Nephron progenitor cell (in vitro differentiated cells): ENCODE measurements at regions not wholly inside any gene's neighbourhood (a gene's known extent, or its start where the extent isn't known, plus 50 kb on each side); places are given as distances from the start of the nearest gene placed in this dataset.

Experiments
- DNase-seq: peaks from one replicate; pipeline ENCODE4 v3.0.0; 2021
- H3K27ac Mint-ChIP-seq: 2 replicates; pipeline ENCODE4 v1.8.0; 2021; ENCODE audit warnings: mild to moderate bottlenecking, moderate library complexity, mixed read lengths
- H3K27me3 Mint-ChIP-seq: 2 replicates; pipeline ENCODE4 v1.8.0; 2021; ENCODE audit warnings: mild to moderate bottlenecking, low read depth, mixed read lengths; ENCODE audit not compliant: poor library complexity
- H3K36me3 Mint-ChIP-seq: 2 replicates; pipeline ENCODE4 v1.8.0; 2021; ENCODE audit warnings: low read depth, mixed read lengths
- H3K4me1 Mint-ChIP-seq: 2 replicates; pipeline ENCODE4 v1.8.0; 2021; ENCODE audit warnings: mixed read lengths
- H3K4me3 Mint-ChIP-seq: 2 replicates; pipeline ENCODE4 v1.8.0; 2021; ENCODE audit warnings: mild to moderate bottlenecking, moderate library complexity, mixed read lengths
- H3K9me3 Mint-ChIP-seq: 2 replicates; pipeline ENCODE4 v1.8.0; 2021; ENCODE audit warnings: mild to moderate bottlenecking, moderate library complexity, mixed read lengths
- TF ChIP-seq, protein P1 (sequence below): fragments of 200-600 bp; sonication (generic); IDR thresholded peaks from 2 replicates; pipeline ENCODE4 v1.5.0; 2021; ENCODE audit warnings: antibody characterized with exemption

DNA sequence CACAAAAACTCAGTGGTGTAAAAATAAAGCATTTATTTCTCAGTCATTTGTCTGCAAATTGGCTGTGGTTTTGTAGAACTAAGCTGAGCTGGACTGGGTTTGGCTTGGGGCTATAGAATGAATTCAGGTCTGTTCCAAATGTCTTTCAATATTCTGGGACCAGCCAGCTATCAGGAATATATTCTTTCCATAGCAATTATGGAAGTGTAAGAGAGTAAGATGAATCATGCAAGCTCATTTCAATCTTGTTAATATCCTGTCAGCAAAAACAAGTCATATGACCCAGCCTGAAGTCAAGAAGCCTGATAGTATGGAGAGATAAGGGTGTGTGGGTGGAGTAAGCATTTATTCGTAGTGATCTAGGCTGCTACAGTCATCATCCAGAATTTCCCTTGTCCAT, 481.0 kb upstream of the CDH2 start:
- Mint-ChIP-seq H3K4me1 (no peaks in the 10 kb centered on the region), H3K27me3 (no peaks in the 10 kb centered on the region), H3K27ac (no peak overlapping the region), H3K36me3 (no peaks in the 10 kb centered on the region), H3K9me3 (no peaks in the 10 kb centered on the region), H3K4me3 (no peak overlapping the region)
- DNase-seq, result no peak
- TF ChIP-seq, protein P1, sequence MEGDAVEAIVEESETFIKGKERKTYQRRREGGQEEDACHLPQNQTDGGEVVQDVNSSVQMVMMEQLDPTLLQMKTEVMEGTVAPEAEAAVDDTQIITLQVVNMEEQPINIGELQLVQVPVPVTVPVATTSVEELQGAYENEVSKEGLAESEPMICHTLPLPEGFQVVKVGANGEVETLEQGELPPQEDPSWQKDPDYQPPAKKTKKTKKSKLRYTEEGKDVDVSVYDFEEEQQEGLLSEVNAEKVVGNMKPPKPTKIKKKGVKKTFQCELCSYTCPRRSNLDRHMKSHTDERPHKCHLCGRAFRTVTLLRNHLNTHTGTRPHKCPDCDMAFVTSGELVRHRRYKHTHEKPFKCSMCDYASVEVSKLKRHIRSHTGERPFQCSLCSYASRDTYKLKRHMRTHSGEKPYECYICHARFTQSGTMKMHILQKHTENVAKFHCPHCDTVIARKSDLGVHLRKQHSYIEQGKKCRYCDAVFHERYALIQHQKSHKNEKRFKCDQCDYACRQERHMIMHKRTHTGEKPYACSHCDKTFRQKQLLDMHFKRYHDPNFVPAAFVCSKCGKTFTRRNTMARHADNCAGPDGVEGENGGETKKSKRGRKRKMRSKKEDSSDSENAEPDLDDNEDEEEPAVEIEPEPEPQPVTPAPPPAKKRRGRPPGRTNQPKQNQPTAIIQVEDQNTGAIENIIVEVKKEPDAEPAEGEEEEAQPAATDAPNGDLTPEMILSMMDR, result no peak

DNA sequence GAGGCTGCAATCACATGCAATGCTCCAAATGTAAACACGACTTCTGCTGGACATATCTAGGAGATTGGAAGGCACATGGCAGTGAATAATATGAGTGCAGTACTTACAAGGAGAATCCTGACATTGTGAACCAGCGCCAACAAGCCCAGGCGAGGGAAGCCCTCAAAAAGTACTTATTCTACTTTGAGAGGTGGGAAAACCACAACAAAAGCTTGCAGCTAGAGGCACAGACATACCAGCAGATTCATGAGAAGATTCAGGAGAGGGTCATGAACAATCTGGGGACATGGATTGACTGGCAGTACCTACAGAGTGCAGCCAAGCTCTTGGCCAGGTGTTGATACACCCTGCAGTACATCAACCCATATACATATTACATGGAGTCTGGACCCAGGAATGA, 475.7 kb upstream of the CDH2 start:
- TF ChIP-seq, protein P1, result no peak
- Mint-ChIP-seq H3K36me3 (no peaks in the 10 kb centered on the region), H3K4me1 (no peaks in the 10 kb centered on the region), H3K9me3 (no peaks in the 10 kb centered on the region), H3K4me3 (no peak overlapping the region), H3K27me3 (no peaks in the 10 kb centered on the region), H3K27ac (no peak overlapping the region)
- no peak for DNase-seq

DNA sequence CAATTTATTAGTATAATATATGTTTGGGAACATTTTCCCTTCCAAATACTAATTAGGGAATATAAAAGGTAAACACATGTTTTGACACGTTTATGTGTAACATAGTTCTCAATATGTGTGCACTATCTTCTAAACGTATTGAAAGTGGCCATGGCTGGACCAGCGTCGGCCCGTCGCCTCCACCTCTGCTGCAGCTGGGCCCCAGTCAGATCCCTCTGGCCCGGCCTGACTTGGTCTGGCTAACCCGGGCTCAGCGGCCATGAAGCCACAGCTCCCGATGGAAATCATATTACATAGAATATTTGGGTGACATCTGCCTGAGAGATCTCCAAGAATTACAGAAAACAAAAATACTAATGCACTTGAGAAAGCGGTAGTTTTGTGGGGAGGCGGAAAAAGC, 474.4 kb upstream of the CDH2 start:
- H3K9me3 Mint-ChIP-seq, result no peaks in the 10 kb centered on the region
- H3K27ac Mint-ChIP-seq, result no peak overlapping the region
- H3K4me1 Mint-ChIP-seq, result no peaks in the 10 kb centered on the region
- DNase-seq, result no peak
- TF ChIP-seq, protein P1, result no peak
- no peaks in the 10 kb centered on the region for H3K36me3 Mint-ChIP-seq
- no peaks in the 10 kb centered on the region for H3K27me3 Mint-ChIP-seq
- H3K4me3 Mint-ChIP-seq, result no peak overlapping the region

DNA sequence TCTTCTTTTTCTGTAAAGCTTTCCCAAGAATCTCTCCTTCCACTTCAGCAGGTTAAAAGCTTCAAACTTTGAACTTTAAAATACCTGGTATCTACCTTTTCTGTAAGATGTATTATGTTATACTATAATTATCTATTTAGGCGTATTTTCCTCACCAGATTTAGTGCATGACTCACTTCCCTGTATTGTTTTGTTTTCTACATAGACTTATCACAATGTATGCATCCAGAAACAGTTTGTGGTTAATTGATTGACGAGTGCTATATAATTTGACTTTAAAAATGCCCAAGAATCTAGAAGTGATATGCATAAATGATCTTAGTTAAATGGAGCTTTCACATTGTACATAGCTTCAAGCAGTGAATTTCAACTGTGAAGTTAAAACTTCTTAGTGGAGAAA, 473.9 kb upstream of the CDH2 start:
- H3K9me3 Mint-ChIP-seq, result no peaks in the 10 kb centered on the region
- DNase-seq, result no peak
- no peak overlapping the region for H3K27ac Mint-ChIP-seq
- H3K4me3 Mint-ChIP-seq, result no peak overlapping the region
- TF ChIP-seq, protein P1, result no peak
- no peaks in the 10 kb centered on the region for H3K4me1 Mint-ChIP-seq
- H3K27me3 Mint-ChIP-seq, result no peaks in the 10 kb centered on the region
- H3K36me3 Mint-ChIP-seq, result no peaks in the 10 kb centered on the region

DNA sequence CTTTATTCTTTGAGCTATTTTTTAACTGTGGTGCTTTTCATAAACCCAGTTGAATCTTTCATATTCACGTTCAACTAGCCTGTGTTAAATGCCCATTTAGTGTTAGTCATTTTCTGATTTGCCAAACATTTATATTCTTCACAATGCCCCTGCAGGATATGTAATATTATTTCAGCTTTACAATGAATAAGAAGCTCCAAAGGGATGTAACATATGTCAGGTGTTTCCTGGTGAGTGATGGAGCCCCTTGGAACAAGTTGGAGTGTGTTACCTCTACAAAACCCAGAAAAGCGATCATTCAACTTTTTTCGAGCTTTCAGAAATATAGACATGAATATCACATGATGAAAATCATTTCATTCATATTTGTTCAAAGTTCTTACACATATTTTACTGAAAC, 471.0 kb upstream of the CDH2 start:
- TF ChIP-seq, protein P1, result no peak
- H3K4me3 Mint-ChIP-seq, result no peak overlapping the region
- no peaks in the 10 kb centered on the region for H3K27me3 Mint-ChIP-seq
- no peak overlapping the region for H3K27ac Mint-ChIP-seq
- H3K9me3 Mint-ChIP-seq, result no peaks in the 10 kb centered on the region
- DNase-seq, result no peak
- no peaks in the 10 kb centered on the region for H3K4me1 Mint-ChIP-seq
- no peaks in the 10 kb centered on the region for H3K36me3 Mint-ChIP-seq

DNA sequence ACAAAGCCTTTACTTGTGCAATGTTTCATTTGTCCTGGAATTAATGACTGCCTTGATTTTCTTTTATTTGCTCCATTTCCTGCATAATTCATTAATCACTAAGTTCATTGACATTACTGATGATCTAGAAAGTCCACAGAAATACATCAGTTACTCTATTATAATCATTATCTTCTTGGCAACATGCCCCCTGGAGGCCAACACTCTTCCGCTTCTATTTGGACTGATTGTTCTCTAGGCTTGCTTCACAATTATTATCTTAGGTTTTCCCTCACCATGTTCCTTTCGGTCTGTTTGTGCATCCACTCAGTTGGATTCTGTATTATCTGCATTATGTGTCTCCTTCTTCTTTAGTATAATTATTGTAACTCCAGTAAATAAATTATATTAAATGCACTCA, 461.0 kb upstream of the CDH2 start:
- Mint-ChIP-seq H3K36me3 (no peaks in the 10 kb centered on the region), H3K4me1 (peaks cover 7% of the 10 kb centered on the region), H3K4me3 (no peak overlapping the region), H3K9me3 (peaks cover 13% of the 10 kb centered on the region), H3K27me3 (no peaks in the 10 kb centered on the region), H3K27ac (no peak overlapping the region)
- DNase-seq, result no peak
- TF ChIP-seq, protein P1, result no peak
